ENCODE measurements at regions not wholly inside any gene's neighbourhood (a gene's known extent, or its start where the extent isn't known, plus 50 kb on each side); places are given as distances from the start of the nearest gene placed in this dataset.

DNA sequence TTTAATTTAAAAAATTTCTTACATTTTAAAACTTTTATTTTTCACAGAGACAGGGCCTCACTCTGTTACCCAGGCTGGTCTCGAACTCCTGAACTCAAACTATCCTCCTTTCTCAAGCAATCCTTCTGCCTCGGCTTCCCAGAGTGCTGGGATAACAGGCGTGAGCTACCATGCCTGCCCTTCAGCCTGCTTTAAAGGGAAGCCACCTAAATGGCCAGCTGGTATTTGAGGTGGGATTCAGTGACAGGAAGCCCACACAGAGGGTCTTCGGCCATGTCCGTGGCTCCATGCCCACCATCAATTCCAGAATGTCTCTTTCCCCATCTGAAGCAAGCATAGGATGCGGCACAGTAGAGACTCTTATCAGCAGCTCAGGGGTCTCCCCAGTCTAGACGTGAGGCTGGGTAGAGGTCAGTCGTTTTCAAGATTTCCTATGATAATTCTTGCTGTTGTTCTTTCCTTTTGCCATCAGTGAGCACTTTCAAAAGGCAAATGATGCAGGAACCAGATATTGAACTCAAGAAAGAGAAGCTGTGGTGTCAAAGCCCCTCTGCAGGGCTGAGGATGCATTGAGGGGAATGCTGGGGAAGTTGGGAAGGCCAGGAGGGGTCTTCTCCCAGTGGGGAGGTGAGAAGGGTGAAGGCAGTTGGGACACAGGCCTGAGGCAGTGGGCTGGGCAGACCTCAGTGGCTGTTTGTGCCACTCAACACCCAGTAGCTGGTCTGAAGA, 291.5 kb upstream of the IGFBP3 start (continued):
- TF ChIP-seq TCF7 (CRISPR knock-in tag; IDR thresholded peaks at IDR 0.05; ENCODE audit: low read depth) (no peak), CREB1 (CRISPR knock-in tag; IDR thresholded peaks at IDR 0.05) (no peak)

DNA sequence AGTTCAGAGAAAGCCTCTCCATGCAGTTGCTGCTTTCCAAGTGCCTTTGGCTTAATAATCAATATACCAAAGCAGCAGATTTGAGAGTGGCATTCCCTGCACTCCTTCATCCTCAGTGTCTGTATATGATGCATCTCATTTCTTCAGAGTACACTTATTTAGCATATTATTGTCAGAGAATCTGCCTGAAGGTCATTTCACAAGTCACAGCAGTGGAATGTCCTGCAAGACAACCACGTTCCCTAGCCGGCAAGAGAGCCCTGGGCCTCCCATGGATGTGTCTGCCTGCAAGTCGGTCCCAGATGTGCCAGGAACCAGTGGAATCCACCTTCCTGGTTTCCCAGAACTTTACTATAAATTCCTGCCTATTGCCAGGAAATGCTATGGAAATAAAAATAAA, 289.4 kb upstream of the IGFBP3 start:
- ATAC-seq (no peak), DNase-seq (ENCODE audit: low spot score) (no peak)
- Mint-ChIP-seq H3K27ac (no peak overlapping the region), H3K36me3 (no peaks in the 10 kb centered on the region), H3K27me3 (ENCODE audit: low read depth) (no peaks in the 10 kb centered on the region), H3K4me1 (peaks cover 5% of the 10 kb centered on the region), H3K9me3 (no peaks in the 10 kb centered on the region), H3K4me3 (no peak overlapping the region)
- ChIA-PET CTCF (no interaction called here), POLR2A (no interaction called here)
- TF ChIP-seq ETV6 (CRISPR knock-in tag; IDR thresholded peaks at IDR 0.05) (no peak), FOXP1 (CRISPR knock-in tag; IDR thresholded peaks at IDR 0.05; ENCODE audit: borderline replicate concordance) (no peak), ZBTB21 (CRISPR knock-in tag; IDR thresholded peaks at IDR 0.05; ENCODE audit: borderline replicate concordance) (no peak), OVOL2 (CRISPR knock-in tag; IDR thresholded peaks at IDR 0.05; ENCODE audit: borderline replicate concordance) (no peak), TEAD4 (CRISPR knock-in tag; IDR thresholded peaks at IDR 0.05) (no peak), CBFB (CRISPR knock-in tag; IDR thresholded peaks at IDR 0.05; ENCODE audit: low read depth) (no peak), ESRRA (CRISPR knock-in tag; IDR thresholded peaks at IDR 0.05; ENCODE audit: borderline replicate concordance) (no peak), ZNF121 (CRISPR knock-in tag; IDR thresholded peaks at IDR 0.05) (no peak), ZNF396 (CRISPR knock-in tag; IDR thresholded peaks at IDR 0.05; ENCODE audit: borderline replicate concordance) (no peak), HMGA2 (CRISPR knock-in tag; IDR thresholded peaks at IDR 0.05) (no peak)
- TF ChIP-seq, protein P1, sequence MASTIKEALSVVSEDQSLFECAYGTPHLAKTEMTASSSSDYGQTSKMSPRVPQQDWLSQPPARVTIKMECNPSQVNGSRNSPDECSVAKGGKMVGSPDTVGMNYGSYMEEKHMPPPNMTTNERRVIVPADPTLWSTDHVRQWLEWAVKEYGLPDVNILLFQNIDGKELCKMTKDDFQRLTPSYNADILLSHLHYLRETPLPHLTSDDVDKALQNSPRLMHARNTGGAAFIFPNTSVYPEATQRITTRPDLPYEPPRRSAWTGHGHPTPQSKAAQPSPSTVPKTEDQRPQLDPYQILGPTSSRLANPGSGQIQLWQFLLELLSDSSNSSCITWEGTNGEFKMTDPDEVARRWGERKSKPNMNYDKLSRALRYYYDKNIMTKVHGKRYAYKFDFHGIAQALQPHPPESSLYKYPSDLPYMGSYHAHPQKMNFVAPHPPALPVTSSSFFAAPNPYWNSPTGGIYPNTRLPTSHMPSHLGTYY (CRISPR knock-in tag; IDR thresholded peaks at IDR 0.05), result no peak
- TF ChIP-seq, protein P2, sequence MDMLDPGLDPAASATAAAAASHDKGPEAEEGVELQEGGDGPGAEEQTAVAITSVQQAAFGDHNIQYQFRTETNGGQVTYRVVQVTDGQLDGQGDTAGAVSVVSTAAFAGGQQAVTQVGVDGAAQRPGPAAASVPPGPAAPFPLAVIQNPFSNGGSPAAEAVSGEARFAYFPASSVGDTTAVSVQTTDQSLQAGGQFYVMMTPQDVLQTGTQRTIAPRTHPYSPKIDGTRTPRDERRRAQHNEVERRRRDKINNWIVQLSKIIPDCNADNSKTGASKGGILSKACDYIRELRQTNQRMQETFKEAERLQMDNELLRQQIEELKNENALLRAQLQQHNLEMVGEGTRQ (CRISPR knock-in tag; IDR thresholded peaks at IDR 0.05), result no peak
- TF ChIP-seq, protein P3, sequence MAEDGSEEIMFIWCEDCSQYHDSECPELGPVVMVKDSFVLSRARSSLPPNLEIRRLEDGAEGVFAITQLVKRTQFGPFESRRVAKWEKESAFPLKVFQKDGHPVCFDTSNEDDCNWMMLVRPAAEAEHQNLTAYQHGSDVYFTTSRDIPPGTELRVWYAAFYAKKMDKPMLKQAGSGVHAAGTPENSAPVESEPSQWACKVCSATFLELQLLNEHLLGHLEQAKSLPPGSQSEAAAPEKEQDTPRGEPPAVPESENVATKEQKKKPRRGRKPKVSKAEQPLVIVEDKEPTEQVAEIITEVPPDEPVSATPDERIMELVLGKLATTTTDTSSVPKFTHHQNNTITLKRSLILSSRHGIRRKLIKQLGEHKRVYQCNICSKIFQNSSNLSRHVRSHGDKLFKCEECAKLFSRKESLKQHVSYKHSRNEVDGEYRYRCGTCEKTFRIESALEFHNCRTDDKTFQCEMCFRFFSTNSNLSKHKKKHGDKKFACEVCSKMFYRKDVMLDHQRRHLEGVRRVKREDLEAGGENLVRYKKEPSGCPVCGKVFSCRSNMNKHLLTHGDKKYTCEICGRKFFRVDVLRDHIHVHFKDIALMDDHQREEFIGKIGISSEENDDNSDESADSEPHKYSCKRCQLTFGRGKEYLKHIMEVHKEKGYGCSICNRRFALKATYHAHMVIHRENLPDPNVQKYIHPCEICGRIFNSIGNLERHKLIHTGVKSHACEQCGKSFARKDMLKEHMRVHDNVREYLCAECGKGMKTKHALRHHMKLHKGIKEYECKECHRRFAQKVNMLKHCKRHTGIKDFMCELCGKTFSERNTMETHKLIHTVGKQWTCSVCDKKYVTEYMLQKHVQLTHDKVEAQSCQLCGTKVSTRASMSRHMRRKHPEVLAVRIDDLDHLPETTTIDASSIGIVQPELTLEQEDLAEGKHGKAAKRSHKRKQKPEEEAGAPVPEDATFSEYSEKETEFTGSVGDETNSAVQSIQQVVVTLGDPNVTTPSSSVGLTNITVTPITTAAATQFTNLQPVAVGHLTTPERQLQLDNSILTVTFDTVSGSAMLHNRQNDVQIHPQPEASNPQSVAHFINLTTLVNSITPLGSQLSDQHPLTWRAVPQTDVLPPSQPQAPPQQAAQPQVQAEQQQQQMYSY (CRISPR knock-in tag; IDR thresholded peaks at IDR 0.05), result no peak
- TF ChIP-seq, protein P4, sequence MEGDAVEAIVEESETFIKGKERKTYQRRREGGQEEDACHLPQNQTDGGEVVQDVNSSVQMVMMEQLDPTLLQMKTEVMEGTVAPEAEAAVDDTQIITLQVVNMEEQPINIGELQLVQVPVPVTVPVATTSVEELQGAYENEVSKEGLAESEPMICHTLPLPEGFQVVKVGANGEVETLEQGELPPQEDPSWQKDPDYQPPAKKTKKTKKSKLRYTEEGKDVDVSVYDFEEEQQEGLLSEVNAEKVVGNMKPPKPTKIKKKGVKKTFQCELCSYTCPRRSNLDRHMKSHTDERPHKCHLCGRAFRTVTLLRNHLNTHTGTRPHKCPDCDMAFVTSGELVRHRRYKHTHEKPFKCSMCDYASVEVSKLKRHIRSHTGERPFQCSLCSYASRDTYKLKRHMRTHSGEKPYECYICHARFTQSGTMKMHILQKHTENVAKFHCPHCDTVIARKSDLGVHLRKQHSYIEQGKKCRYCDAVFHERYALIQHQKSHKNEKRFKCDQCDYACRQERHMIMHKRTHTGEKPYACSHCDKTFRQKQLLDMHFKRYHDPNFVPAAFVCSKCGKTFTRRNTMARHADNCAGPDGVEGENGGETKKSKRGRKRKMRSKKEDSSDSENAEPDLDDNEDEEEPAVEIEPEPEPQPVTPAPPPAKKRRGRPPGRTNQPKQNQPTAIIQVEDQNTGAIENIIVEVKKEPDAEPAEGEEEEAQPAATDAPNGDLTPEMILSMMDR (IDR thresholded peaks at IDR 0.05), result no peak
- TF ChIP-seq, protein P5, sequence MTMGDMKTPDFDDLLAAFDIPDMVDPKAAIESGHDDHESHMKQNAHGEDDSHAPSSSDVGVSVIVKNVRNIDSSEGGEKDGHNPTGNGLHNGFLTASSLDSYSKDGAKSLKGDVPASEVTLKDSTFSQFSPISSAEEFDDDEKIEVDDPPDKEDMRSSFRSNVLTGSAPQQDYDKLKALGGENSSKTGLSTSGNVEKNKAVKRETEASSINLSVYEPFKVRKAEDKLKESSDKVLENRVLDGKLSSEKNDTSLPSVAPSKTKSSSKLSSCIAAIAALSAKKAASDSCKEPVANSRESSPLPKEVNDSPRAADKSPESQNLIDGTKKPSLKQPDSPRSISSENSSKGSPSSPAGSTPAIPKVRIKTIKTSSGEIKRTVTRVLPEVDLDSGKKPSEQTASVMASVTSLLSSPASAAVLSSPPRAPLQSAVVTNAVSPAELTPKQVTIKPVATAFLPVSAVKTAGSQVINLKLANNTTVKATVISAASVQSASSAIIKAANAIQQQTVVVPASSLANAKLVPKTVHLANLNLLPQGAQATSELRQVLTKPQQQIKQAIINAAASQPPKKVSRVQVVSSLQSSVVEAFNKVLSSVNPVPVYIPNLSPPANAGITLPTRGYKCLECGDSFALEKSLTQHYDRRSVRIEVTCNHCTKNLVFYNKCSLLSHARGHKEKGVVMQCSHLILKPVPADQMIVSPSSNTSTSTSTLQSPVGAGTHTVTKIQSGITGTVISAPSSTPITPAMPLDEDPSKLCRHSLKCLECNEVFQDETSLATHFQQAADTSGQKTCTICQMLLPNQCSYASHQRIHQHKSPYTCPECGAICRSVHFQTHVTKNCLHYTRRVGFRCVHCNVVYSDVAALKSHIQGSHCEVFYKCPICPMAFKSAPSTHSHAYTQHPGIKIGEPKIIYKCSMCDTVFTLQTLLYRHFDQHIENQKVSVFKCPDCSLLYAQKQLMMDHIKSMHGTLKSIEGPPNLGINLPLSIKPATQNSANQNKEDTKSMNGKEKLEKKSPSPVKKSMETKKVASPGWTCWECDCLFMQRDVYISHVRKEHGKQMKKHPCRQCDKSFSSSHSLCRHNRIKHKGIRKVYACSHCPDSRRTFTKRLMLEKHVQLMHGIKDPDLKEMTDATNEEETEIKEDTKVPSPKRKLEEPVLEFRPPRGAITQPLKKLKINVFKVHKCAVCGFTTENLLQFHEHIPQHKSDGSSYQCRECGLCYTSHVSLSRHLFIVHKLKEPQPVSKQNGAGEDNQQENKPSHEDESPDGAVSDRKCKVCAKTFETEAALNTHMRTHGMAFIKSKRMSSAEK (CRISPR knock-in tag; IDR thresholded peaks at IDR 0.05; ENCODE audit: borderline replicate concordance), result no peak
- TF ChIP-seq, protein P6, sequence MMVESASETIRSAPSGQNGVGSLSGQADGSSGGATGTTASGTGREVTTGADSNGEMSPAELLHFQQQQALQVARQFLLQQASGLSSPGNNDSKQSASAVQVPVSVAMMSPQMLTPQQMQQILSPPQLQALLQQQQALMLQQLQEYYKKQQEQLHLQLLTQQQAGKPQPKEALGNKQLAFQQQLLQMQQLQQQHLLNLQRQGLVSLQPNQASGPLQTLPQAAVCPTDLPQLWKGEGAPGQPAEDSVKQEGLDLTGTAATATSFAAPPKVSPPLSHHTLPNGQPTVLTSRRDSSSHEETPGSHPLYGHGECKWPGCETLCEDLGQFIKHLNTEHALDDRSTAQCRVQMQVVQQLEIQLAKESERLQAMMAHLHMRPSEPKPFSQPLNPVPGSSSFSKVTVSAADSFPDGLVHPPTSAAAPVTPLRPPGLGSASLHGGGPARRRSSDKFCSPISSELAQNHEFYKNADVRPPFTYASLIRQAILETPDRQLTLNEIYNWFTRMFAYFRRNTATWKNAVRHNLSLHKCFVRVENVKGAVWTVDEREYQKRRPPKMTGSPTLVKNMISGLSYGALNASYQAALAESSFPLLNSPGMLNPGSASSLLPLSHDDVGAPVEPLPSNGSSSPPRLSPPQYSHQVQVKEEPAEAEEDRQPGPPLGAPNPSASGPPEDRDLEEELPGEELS (CRISPR knock-in tag; IDR thresholded peaks at IDR 0.05), result no peak
